SU-DHL-6 (cell line): ENCODE measurements at regions not wholly inside any gene's neighbourhood (a gene's known extent, or its start where the extent isn't known, plus 50 kb on each side); places are given as distances from the start of the nearest gene placed in this dataset.
"Not testable (repeated sequence)": the region's sequence is repeated elsewhere in the genome, so short reads cannot be mapped to it uniquely, and the experiment has no call there.

Experiments used
- EZH2phosphoT487 ChIP-seq: fragments of 200-600 bp; sonication (generic), shearing (Covaris generic); conservative IDR thresholded peaks from 2 replicates; pipeline ENCODE4 v1.6.1; 2018; ENCODE audit warnings: mild to moderate bottlenecking, antibody characterized with exemption, low read length, moderate library complexity, mixed read lengths
- TF ChIP-seq, protein P1 (sequence below): fragments of 200-600 bp; sonication (generic); IDR thresholded peaks from one replicate; pipeline ENCODE4 v1.5.1; 2017; ENCODE audit warnings: antibody characterized with exemption, mild to moderate bottlenecking, low read length, moderate library complexity; ENCODE audit not compliant: insufficient read depth, poor library complexity, severe bottlenecking

DNA sequence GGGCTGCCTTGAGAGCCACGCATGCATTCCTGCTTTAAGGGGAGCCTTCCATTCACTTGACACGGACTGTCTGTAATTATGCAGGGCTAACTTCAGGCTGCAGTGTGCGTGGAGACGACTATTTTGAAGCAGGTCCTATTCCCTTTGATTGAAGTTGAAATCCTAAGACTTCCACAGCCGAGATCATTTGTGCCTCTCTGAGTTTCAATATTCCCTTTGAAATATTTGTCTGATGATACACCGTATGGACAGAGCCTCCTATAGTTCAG, 585.2 kb downstream of the TTLL7 start:
- TF ChIP-seq, protein P1, sequence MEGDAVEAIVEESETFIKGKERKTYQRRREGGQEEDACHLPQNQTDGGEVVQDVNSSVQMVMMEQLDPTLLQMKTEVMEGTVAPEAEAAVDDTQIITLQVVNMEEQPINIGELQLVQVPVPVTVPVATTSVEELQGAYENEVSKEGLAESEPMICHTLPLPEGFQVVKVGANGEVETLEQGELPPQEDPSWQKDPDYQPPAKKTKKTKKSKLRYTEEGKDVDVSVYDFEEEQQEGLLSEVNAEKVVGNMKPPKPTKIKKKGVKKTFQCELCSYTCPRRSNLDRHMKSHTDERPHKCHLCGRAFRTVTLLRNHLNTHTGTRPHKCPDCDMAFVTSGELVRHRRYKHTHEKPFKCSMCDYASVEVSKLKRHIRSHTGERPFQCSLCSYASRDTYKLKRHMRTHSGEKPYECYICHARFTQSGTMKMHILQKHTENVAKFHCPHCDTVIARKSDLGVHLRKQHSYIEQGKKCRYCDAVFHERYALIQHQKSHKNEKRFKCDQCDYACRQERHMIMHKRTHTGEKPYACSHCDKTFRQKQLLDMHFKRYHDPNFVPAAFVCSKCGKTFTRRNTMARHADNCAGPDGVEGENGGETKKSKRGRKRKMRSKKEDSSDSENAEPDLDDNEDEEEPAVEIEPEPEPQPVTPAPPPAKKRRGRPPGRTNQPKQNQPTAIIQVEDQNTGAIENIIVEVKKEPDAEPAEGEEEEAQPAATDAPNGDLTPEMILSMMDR, result not testable (repeated sequence)
- not testable (repeated sequence) for TF ChIP-seq EZH2phosphoT487
